Right atrium auricular region (tissue), 2 donors: ENCODE measurements at regions not wholly inside any gene's neighbourhood (a gene's known extent, or its start where the extent isn't known, plus 50 kb on each side); places are given as distances from the start of the nearest gene placed in this dataset.
"Not testable (repeated sequence)": the region's sequence is repeated elsewhere in the genome, so short reads cannot be mapped to it uniquely, and the experiment has no call there.

ENCODE experiments used
- DNase-seq: peaks from one replicate; pipeline ENCODE4 v3.0.0-alpha.2; 2019; ENCODE audit warnings: low spot score
- H3K27ac ChIP-seq, 2 donors: fragments of 200-600 bp; sonication (generic); 1 replicate in 1 of 2; 2 replicates in 1 of 2; pipeline ENCODE4 v1.5.1; 2016 to 2019
- H3K27me3 ChIP-seq, 2 donors: fragments of 200-600 bp; sonication (generic); one replicate each; pipeline versions ENCODE4 v1.5.1 to v1.6.0; 2017 to 2019
- H3K36me3 ChIP-seq: fragments of 200-600 bp; sonication (generic); one replicate; pipeline ENCODE4 v1.5.1; 2016
- H3K4me1 ChIP-seq, 2 donors: fragments of 200-600 bp; sonication (generic); one replicate each; pipeline versions ENCODE4 v1.5.1 to v1.6.0; 2017 to 2019
- H3K4me3 ChIP-seq, 2 donors: fragments of 200-600 bp; sonication (generic); 1 replicate in 1 of 2; 2 replicates in 1 of 2; pipeline ENCODE4 v1.5.1; 2017 to 2019; ENCODE audit warnings: mild to moderate bottlenecking in 1 of 2, moderate library complexity in 1 of 2
- H3K9me3 ChIP-seq, 2 donors: fragments of 200-600 bp; sonication (generic); one replicate each; pipeline ENCODE4 v1.5.1; 2019
- CTCF ChIP-seq, 2 donors: fragments of 200-600 bp; sonication (generic); IDR thresholded peaks; one replicate each; pipeline ENCODE4 v1.5.1; 2019; ENCODE audit warnings: antibody characterized with exemption in 2 of 2

GRCh38 chrX:138067415-138067814 lies 501.5 kb downstream of the ZIC3 start:
- no peak for TF ChIP-seq CTCF (IDR thresholded peaks at IDR 0.05)
- Histone ChIP-seq H3K27ac (no peak overlapping the region), H3K36me3 (no peaks in the 10 kb centered on the region), H3K27me3 (no peaks in the 10 kb centered on the region), H3K4me3 (no peak overlapping the region), H3K4me1 (no peaks in the 10 kb centered on the region), H3K9me3 (no peaks in the 10 kb centered on the region)
- DNase-seq, result no peak

- Histone ChIP-seq H3K27me3 (no peaks in the 10 kb centered on the region), H3K4me3 (no peak overlapping the region), H3K36me3 (no peaks in the 10 kb centered on the region), H3K9me3 (peaks cover 0 to 4% of the 10 kb centered on the region in 2 donors), H3K4me1 (no peaks in the 10 kb centered on the region), H3K27ac (no peak overlapping the region)
- TF ChIP-seq CTCF (IDR thresholded peaks at IDR 0.05), result no peak
- DNase-seq, result no peak
Measured at GRCh38 chrX:138073626-138074025, 507.7 kb downstream of the ZIC3 start.

- Histone ChIP-seq H3K36me3 (no peaks in the 10 kb centered on the region), H3K4me1 (no peaks in the 10 kb centered on the region), H3K27ac (no peak overlapping the region), H3K4me3 (no peak overlapping the region), H3K27me3 (no peaks in the 10 kb centered on the region), H3K9me3 (peaks cover 0 to 4% of the 10 kb centered on the region in 2 donors)
- DNase-seq, result no peak
- no peak for TF ChIP-seq CTCF (IDR thresholded peaks at IDR 0.05)
Measured at GRCh38 chrX:138082251-138082650, 516.3 kb downstream of the ZIC3 start.

- Histone ChIP-seq H3K36me3 (no peaks in the 10 kb centered on the region), H3K27ac (no peak overlapping the region), H3K4me1 (no peaks in the 10 kb centered on the region), H3K27me3 (no peaks in the 10 kb centered on the region), H3K4me3 (no peak overlapping the region), H3K9me3 (peaks cover 0 to 4% of the 10 kb centered on the region in 2 donors)
- TF ChIP-seq CTCF (IDR thresholded peaks at IDR 0.05), result no peak
- DNase-seq, result no peak
Measured at GRCh38 chrX:138082896-138083295, 517.0 kb downstream of the ZIC3 start.

- H3K4me1 ChIP-seq, H3K9me3 ChIP-seq, H3K4me3 ChIP-seq, H3K36me3 ChIP-seq, H3K27me3 ChIP-seq, H3K27ac ChIP-seq, DNase-seq: not testable (repeated sequence)
Measured at GRCh38 chrX:138110910-138111309, 545.0 kb downstream of the ZIC3 start.

GRCh38 chrX:138127314-138127713 lies 561.4 kb downstream of the ZIC3 start:
- H3K27ac ChIP-seq, result no peak overlapping the region
- H3K9me3 ChIP-seq, result no peaks in the 10 kb centered on the region
- H3K36me3 ChIP-seq, result no peaks in the 10 kb centered on the region
- H3K27me3 ChIP-seq, result no peaks in the 10 kb centered on the region
- no peaks in the 10 kb centered on the region for H3K4me1 ChIP-seq
- no peak overlapping the region for H3K4me3 ChIP-seq
- no peak for DNase-seq
- TF ChIP-seq CTCF (IDR thresholded peaks at IDR 0.05), result no peak
